GM10847 (cell line): ENCODE measurements at regions not wholly inside any gene's neighbourhood (a gene's known extent, or its start where the extent isn't known, plus 50 kb on each side); places are given as distances from the start of the nearest gene placed in this dataset.

Source experiments
- POLR2A ChIP-seq: IDR thresholded peaks from 2 replicates; pipeline ENCODE4 v1.6.1; 2011; ENCODE audit not compliant: insufficient read length; ENCODE audit errors: extremely low read depth

DNA sequence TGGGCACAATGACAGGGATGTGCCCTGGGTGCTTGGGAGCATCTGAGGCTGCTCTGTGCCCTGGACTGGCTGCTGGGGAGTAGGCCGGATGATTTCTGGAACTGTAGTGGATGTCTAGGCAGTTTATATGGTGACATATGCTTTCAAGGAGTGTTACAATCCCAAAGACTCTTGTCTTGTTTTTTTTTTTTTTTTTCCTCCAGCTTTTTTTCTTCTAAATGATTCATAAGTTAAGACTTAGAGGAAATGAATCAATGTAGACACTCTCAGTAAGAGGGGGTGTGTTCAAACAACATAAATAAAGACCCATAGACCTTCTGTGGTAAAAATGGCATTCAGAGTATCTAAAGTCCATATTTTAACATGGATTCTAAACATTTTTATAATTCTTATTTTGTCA is 706.1 kb upstream of the GOLIM4 start:
- TF ChIP-seq POLR2A: no peak

DNA sequence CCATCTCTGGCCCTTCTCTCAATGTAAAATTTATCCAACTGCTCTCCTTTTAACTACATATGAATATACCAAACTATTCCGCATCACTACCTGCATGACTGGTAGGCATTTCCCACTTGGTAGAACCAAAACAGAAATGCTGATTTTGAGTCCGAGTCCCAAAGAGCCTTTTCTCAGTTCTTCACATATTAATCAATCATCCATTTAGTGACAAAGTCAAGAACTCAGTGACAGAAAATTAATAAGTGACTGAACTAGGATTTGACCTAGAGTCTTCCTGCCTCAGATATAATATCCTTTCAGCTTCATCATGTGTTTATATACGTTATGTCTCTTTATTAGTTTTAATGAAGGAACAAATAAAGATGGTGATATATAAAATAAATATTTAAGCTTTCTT is 700.6 kb upstream of the GOLIM4 start:
- no peak for TF ChIP-seq POLR2A

DNA sequence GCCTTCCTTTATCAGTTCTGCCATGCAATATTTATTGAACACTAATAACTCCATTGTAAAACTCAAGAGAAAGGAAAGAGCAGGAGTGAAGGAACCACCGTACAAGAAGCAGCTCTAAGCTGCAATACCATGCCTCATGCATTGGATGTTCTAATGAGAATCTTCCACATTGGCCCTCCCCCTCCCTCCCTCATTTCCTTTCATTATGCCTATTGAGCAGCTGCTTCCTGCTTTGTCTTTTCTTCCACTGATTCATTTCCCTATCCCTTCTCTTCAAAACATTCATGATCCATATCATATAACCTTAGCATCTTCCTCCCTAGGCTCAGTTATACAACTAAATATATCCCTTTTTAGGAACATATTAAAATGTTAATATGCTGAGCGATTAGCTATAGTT is 698.7 kb upstream of the GOLIM4 start:
- TF ChIP-seq POLR2A: no peak

DNA sequence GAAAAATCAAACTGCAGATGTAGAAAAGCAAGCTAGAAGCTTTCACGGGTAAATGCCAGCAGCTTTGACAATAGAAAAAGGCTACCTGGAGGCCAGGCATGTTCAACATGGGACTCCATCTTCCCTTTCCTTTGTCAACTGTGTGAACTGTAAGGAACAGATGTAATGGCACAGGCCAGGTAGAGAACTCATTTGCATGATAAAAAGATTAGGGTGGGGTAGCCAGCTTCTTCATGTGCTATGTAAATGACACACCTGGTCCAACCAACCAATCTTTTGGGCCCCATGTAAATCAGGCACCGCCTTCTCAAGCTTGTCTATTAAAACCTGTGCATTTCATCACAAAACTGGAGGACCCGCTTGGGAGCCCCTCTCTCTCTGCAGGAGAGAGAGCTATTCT is 686.5 kb upstream of the GOLIM4 start:
- no peak for TF ChIP-seq POLR2A

DNA sequence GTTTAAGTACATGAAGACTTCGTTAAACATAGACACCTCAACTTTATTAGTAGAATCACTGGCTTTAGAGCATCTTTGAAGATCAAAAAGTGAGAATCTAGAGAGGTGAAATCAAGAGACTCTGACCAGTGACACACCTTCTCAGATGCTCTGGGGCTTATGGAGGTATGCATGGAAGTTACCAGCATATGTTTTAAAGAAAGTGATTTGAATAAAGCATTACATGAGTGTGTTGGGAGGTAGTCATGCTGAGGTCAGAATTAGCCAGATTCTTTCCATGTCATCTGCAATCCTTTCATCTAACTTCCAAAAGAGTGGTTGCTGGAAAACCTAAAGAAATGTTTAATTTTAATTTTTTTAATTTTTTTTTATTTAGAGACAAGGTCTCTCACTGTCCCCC is 658.0 kb upstream of the GOLIM4 start:
- TF ChIP-seq POLR2A: no peak

DNA sequence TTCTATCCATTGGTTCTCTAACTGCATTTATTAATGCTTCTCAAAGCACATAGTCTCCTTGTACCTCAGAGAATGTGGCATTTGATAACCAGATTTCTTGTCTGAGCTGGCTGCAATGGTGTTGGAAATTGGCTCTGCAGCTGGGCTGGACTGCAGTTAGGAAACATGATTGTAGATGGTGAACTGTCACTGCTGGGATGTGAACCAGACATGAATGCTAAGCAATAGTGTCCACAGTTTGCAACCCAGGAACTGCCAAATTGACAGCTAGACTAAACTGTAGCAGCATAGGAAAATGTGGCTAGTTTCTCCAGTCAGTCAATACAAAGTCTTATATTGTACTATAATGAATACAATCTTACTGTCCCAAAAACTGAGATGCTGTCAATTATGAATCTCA is 656.6 kb upstream of the GOLIM4 start:
- no peak for TF ChIP-seq POLR2A

DNA sequence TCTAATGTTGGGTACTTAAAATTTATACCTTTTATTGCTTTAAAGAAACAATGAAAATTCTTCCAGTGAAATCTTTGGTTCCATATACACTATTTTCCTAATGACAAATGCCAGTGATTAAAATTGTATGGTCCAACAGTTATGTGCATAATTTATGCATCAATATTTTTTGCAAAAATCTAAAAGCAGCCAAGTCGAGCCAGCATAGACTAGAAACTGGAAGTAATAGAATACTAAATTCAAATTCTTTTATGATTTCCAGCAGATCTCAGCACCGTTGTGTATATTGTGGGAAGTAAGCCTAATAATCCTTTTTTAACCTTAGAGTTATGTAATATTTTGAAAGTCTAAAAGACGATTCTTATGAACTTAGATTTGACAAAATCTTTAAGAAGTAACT is 652.0 kb upstream of the GOLIM4 start:
- no peak for TF ChIP-seq POLR2A

DNA sequence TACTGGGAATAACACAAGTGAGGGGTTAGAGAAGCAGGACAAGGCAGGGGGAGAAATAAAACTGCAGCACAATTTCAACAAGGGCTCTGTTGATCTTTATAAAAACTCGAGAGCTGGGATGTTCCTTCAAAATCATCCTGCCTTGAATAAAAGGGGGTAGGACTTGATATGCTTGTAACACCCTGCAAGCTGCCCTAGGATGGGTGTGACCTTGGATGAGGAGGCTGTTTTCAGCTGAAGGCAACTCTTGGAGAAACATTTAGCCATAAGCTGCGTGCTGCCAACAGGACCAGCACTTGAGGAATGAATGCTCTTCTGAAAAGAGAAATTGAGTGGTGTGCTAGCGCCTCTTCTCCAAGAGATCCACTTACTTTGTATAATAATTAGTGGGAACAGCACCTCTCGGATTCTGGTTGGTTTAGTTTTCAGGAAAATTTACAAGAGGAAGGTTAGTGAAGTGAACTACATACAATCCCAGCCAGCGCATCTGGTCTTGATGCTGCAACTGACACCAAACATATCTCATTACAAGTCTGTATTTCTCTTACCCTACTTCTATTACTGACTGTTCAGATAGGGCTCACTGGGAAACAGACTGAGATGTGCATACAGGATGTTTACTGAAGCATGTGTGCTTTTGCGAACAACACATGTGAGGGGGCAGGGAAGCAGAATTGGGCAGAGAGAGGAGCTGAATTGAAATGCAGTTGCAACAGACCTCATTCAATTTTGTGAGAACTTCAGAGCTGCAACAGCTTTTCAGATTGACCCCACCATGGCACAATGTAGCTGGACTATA is 643.0 kb upstream of the GOLIM4 start:
- no peak for TF ChIP-seq POLR2A

DNA sequence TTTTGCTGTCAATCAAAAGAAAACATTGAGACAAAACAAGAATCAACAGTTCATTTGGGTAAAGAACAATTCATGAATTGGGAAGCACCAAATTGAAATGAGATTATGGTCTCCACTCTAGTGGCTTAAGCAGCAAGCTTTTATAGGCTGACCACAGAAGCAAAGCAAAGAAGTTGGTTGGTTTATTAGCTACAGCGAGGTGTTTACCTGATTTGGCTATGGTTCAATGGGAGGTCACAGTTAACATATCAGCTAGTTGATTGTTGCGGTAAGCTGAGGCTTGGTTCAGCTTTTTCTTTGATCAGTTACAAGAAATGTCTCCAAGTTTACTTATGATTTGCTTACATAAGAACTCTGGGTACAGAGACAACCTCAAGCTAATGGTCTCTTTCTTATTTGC is 640.5 kb upstream of the GOLIM4 start:
- no peak for TF ChIP-seq POLR2A

DNA sequence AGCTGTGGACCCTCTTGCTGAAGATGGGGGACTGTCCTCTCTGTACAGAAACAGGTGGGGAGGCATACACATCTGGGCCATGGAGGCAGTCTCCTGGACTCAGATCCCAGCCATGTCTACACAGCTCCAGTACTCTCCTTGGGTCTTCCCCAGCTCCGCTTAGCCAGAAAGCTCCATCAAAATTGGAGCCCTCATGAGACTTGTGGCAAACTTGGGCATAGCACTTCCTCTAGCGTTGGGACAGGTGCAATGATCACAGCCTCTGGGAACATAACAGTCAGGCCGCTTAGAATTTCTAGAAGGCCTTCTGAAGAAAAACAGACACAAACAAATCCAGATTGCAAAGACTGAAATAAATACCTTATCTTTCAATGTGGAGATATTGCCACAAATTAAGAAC is 634.3 kb upstream of the GOLIM4 start:
- TF ChIP-seq POLR2A: no peak

DNA sequence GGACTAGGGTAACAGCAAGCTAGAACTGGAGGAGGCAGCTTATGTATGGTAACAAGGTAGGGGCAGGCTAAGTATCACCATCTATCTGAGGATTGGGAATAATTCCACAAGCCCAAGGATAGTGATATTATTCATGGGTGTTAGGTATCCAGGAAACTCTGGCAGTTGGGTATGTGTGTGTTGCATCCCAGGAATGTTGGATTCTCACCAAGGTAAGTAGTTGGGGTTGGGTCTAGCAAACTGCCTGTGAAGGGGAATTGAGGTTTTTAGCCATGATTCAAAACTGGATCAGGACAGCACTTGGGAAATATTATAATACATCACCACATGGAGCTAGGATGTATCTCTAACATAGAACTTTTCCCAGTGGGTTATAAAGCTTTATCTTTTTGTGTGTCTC is 626.4 kb upstream of the GOLIM4 start:
- no peak for TF ChIP-seq POLR2A

DNA sequence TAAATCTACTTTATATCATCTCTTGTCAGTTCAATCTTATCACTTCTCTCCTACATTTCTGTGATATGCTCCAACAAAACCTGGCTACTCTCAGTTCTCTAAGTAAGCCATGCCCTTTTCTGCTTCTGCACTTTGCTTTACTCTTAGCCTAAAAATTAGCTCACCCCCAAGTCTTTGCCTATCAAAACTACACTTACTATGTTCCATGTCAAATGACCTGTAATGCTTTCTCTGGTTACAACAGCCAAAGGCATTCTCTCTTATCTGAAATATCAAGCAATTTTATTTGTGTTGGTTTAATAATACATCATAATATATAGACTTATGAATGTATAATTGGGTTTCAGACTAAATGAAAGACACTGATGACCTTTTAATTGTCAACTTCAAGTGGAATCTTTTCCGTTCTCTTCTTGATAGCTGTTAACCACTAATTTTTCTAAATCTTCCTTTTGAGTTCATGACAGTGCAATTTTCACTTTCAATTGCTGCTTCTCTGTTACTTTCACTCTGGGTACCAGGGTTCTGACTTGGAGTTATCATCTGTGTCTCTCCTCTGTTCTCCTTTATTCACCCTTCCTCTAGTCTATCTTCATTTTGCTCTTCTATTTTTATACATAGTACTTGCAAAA is 619.0 kb upstream of the GOLIM4 start:
- TF ChIP-seq POLR2A: no peak

DNA sequence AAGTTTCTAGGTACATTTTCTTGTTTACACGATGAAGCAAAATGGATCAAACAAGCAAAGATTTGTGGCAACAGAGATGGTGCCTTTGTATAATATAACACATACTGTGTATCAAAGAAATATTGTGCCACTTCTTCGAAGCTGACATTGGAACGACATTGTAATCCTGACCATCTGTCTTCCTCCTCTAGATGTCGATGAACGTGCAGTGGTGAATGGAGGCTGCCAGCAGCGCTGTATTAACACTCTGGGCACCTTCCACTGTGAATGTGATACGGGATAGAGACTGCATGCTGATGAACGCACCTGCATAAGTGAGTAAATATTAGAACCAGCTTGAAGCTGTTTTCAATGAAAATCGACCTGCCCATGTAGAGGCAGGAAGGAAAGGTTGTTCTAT is 613.3 kb upstream of the GOLIM4 start:
- no peak for TF ChIP-seq POLR2A

DNA sequence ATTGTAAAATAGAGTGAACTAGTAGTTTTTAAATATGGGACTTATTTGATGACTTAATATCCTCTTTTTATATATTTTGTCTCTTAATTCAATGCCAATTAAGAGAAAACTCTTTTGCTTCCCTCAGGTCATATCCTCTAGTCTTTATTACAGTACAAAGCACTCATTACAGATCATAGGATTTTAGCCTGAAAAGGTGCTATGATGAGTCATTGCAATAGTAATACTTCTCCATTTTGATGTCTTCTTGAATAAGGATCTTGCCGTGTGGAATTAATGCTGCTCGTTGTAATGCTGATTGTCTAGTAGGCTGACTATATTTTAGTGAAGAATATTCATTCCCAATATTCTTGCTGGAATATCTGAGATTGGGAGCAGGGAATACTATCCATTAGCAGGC is 612.2 kb upstream of the GOLIM4 start:
- no peak for TF ChIP-seq POLR2A

DNA sequence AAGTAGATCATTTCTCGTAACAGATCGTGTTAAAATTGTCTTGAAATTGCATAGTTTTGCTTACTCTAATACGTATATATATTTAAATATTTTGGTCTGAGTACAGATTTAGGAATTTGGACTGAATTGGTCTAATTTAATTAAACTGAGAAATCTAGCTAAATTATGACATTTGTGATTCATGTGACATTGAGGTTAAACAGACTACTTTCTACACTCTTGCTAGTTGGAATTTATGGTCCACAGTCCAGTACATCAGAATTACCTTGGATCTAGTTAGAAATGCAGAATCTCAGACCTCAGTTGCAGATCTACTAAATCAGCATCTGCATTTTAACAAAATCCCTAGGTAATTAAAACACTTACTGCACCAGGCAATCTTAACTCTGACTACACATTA is 609.7 kb upstream of the GOLIM4 start:
- TF ChIP-seq POLR2A: no peak

DNA sequence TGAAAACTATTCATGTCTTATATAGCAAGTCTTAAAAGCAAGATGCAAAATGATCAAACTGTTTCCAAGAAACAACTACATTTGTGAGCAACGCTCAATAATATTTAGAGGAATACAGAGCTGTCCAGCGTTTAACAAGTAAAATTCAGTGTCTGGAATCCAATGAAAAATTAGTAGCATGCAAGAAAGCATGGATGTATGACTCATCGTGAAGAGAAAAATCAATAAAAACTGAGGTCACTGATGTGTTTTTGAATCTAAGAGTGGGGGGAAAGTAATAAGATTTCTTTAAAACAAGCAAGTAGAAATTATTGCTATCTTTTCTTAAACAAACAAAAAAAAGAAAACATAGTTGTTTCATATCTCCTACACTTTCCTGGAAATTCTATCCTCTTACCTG is 600.3 kb upstream of the GOLIM4 start:
- TF ChIP-seq POLR2A: no peak

DNA sequence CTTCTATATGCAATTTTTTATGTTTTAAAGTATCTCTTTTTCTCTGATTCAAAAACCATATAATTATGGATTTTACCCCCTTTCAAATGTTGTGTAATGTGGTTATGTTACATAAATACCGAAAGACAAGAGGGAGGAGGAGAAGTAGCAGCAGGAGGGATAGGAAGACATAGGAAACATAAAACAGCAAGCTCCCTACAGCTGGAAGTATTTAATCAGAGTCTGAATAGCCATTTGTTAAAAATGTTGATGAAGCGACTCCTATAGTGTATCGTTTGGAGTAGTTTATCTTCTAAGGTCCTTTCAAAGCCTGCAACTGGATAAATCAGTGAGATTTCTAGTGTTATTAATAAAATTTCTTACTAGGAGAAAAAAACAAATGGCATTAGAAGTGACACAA is 598.1 kb upstream of the GOLIM4 start:
- TF ChIP-seq POLR2A: no peak
